Frontal cortex (tissue), 3 donors: ENCODE measurements at regions not wholly inside any gene's neighbourhood (a gene's known extent, or its start where the extent isn't known, plus 50 kb on each side); places are given as distances from the start of the nearest gene placed in this dataset.
"Not testable (repeated sequence)": the region's sequence is repeated elsewhere in the genome, so short reads cannot be mapped to it uniquely, and the experiment has no call there.

Experiments used
- DNase-seq, 2 donors: peaks; one replicate each; pipeline ENCODE4 v3.0.0; 2012; ENCODE audit warnings: low spot score in 2 of 2
- FAIRE-seq: peaks from 2 replicates; lab custom pipeline; 2012; peaks lifted over from hg19 to GRCh38; lab: Jason Lieb, UNC
- donor health status: control.
- donor health status: control.
- donor health status: control.

DNA sequence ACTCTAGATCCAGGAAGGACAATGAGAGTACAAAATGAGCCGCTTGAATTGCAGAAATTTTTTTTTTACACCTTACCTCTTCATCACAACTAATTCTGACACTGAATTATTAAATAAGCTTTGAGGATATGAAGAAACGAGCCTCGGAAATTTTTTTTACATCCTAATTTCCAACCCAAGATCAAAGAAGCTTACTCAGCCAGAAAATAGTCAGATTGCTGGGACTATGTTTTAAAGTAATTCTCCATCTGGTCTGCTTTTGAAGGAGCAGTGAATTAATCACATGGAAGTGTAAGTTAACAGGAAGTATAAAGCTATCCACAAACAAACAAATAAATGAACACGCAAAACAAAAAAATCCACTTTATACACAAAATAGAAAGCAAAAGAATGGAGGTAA lies 437.0 kb upstream of the KCNMB2 start:
- no peak for DNase-seq

DNA sequence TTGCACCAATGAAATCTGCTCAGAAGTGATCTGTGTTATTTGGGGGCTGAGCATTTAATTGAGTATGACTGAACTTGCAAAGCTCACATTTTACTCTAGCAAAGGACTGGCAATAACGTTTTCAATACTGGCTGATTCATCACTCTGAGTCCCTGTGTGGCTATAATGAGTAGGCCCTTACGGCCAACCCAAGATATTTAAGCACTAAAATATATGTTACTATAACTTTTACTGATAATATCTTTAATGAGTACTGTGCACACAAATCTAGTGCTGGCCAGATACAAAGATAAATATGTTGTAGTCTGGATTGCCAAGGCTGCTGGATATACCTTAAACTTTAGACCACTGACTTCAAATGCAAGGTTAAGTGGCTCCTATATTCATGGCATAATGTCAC lies 436.4 kb upstream of the KCNMB2 start:
- DNase-seq (no peak), FAIRE-seq (no peak)

More for the DNA sequence above, 437.0 kb upstream of the KCNMB2 start:
- FAIRE-seq = no peak

DNA sequence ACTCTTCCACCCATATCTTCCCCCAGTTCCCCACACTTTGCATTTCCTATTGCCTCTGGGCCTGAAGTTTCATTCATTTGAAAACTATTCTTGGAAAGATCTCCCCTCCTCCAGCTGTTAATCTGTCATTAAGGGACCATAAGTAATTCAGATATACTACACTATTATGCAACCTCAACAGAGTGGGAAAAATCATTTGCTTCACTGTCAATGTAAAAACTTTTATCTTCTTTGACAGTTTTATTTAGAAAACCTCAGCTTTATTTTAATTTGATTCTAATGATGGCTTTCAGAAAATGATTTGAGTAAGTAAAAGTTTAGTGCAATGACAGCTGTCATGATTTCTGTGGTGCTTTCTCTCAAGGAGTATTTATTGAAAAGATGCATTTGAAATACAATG lies 435.3 kb upstream of the KCNMB2 start:
- no peak for FAIRE-seq

DNA sequence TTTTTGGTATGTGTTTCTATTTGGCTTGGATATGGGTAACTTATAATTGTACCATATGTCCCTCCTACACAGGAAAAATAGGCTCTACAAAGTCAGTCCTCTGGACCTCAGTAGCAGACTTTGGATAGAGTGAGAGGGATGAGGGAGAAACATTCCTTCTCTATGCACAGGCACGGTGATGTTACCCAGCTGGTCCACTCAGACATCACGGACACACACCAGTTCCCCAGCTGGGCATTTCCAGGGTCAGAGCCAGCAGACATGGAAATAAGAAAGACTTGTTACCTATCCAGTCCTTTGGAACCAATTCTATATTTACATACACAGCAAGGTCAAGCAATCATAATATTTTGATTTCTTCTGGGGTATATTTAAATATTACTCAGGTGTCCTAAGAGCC lies 433.1 kb upstream of the KCNMB2 start:
- DNase-seq (no peak), FAIRE-seq (no peak)

More for the DNA sequence above, 435.3 kb upstream of the KCNMB2 start:
- DNase-seq = no peak

DNA sequence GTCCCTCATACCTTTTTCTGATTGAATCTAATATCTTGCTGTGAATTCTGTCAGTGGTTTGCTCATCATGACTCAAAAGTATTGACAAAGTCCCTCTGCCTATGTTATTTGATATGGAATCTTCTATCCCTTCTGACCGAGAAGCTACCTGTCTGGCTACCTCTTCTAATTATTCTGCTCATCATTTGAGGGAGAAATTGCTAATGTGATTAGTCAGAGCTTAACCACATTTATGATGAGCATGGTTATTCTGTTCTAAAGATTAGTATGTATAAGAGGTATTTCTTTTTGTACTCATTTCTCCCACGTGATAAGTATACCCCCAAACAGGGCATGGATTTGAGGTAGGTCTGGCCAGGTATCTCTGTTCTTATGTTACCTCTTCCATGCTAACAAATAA lies 428.4 kb upstream of the KCNMB2 start:
- DNase-seq (no peak), FAIRE-seq (no peak)

DNA sequence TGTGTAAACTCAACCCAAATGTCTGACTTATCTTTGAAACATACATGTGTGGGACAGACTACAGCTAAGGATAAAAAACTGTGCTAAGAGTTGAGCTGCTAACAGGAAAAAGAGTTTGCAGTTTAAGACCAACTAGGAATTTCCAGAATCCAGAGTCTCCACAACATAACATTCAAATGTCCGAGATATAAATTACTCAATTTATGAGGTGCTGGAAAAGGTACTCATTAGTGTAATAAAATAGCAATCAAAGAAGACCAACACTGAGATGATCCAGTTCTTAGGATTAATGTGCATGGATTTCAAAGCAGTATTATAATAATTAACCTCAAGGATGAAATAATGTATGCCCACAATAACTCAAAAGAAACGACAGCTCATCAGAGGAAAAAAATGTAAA lies 426.5 kb upstream of the KCNMB2 start:
- FAIRE-seq (no peak), DNase-seq (no peak)

DNA sequence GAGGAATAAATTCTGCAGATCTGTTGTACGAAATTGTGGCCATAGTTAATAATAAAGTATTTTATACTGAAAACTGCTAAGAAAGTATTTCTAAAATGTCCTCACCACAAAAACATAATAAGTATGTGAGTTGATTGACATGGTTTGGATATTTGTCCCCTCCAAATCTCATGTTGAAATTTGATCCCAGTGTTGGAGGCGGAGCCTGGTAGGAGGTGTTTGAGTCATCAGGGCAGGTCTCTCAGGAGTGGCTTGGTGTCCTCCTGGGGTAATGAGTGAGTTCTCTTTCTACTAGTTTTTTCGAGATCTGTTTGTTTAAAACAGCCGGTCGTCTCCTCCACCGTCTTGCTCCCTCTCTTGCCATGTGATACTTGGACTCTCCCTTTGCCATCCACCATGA lies 424.1 kb upstream of the KCNMB2 start:
- FAIRE-seq (no peak), DNase-seq (no peak)

DNA sequence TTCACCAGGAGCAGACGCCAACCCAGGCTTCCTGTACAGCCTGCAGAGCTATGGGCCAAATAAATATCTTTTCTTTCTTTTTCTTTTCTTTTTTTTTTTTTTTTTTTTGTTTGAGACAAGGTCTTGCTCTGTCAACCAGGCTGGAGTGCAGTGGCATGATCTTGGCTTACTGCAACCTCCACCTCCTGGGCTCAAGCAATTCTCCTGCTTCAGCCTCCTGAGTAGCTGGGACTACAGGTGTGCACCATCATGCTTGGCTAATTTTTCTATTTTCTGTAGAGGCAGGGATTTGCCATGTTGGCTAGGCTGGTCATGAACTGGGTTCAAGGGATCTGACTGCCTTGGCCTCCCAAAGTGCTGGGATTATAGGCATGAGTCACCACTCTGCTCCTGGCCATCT lies 423.7 kb upstream of the KCNMB2 start:
- FAIRE-seq, DNase-seq: not testable (repeated sequence)

DNA sequence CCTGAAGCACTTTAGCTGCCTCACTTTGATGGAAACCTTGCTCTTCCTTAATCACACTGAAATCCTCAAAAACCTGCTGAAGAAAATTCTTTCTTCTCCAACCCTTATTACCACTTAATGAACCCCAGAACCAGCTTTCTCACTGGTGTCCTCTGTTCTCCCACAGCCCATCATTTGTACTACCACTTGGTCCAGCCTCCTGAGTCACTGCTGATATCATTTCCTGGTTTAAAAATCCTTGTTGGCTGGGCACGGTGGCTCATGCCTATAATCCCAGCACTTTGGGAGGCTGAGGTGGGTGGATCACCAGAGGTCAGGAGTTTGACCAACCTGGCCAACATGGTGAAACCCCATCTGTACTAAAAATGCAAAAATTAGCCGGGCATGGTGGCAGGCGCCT lies 418.6 kb upstream of the KCNMB2 start:
- no peak for DNase-seq
- no peak for FAIRE-seq

DNA sequence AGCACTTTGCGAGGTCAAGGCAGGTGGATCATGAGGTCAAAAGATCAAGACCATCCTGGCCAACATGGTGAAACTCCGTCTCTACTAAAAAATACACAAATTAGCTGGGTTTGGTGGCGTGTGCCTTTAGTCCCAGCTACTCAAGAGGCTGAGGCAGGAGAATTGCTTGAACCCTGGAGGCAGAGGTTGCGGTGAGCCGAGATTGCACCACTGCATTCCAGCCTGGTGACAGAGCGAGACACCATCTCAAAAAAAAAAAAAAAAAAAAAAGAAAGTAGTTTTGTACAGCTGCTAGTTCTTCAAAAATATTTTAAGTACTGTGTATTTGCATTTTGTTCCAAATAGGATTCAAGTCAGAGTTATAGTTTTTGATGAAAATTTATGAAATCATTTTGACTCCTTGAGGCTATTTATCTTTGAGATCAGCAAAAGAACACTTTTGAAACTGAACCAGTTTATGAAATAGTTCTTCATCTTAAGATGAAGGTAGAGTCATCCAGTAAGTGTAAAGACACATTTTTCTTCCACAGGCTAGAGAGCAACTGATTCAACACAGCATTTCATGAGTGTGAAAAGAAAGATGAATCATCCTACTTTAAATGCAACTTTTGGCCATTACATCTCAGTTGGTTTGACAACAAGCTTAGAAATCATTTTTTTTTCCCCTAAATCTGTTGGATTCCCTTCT lies 416.5 kb upstream of the KCNMB2 start:
- not testable (repeated sequence) for DNase-seq, FAIRE-seq

DNA sequence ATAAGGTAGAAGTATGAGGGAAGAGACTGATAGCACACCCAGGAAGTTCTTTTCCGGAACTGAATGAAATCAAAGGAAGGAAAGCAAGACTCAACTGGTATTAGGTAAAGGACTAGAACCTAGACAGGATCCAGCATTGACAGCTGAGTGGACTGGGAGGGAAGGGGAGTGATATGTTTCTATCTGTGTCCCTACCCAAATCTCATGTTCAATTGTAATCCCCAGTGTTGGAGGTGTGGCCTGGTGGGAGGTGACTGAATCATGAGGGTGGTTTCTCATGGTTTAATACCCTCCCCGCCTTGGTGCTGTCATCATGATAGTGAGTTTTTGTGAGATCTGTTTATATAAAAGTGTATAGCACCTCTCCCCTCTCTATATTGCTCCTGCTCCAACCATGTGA lies 415.9 kb upstream of the KCNMB2 start:
- DNase-seq = no peak
- FAIRE-seq = no peak

DNA sequence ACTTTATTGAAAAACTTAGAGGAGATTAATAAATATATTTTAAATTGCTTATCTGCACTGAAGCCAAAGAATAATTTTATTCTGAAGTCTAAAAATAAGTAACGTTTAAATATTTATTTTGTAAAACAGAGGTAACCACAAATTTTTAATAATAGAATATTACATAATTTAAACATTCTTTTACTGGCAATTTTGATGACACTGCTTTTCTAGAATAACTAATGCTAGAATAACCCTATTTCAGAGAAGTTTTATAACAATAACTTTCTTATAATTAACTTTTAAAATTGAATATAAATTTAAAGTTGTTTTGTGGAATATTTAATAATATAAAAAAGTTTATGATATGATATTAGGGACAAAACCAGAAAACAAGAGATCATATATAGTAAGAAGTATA lies 409.6 kb upstream of the KCNMB2 start:
- DNase-seq (no peak), FAIRE-seq (no peak)

DNA sequence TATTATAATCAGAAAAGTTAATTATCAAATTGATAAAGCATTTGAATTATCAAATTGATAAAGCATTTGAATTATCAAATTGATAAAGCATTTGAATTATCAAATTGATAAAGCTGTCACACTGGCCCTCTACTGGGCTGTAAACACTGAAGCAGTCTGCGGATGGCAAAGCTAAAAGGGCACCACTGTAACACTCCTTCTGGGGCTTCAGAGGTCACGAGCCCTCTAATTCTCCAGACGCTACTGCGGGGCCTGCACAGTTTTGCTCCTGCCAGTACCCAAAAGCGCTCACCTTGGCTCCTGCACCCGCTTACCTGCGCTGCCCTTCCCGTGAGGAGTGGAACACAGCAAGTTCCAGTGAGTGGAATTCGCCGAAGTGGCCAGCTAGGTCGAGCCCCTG lies 409.0 kb upstream of the KCNMB2 start:
- no peak for DNase-seq
- no peak for FAIRE-seq

DNA sequence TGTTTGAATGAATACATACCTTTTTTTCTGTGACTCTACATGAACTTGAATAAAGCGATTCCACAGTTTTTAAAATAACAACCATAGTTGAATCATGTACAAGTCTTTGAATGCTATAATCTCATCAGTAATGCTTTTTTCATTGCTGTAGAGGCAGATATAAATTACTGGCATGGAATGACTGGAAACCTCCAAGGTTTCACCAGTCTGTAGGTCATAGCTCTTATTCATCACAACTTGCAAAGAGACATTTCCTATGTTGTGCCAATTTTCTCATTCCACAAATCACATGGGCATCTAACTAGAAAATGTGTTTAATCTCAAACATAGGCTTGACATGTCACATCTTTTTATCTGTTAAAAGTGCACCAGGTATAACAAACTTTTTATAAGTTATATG lies 407.1 kb upstream of the KCNMB2 start:
- DNase-seq = no peak
- no peak for FAIRE-seq

DNA sequence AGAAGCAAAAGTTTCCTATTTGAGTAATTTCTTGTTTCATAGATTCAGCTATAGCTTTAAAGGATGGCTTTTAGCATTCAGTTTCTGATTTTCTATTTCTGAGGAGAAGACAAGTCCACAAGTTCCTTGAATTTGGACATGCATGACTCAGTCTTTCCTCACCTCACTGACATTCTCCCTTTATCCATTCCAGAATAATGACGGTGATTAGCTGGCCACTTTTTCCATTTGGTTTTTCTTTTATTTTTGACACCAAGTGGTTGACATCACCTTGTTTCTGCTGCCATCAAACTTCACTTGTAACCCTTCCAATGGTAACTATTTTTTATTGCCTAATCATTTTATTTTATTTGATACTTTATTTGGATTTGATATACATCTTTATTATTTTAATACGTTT lies 404.4 kb upstream of the KCNMB2 start:
- FAIRE-seq (no peak), DNase-seq (no peak)

DNA sequence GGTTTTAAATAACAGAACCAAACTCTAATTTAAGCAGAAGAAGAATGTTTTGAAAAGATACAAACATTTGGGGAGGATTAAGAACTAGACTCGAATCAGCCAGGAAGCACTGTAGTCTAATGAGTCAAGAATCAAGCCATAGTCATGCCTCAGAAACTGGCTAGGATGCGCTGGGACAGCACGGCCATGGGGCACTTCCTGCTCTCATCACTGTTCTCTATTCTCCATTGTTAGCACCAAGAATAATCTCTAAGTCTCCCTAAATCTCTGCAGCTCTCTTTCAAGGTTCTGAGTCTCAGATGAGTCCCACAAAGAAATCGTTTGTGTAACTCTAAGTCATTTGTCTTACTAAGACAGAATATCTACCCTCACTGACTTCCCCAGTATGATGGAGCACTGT lies 399.0 kb upstream of the KCNMB2 start:
- FAIRE-seq (no peak), DNase-seq (no peak)

DNA sequence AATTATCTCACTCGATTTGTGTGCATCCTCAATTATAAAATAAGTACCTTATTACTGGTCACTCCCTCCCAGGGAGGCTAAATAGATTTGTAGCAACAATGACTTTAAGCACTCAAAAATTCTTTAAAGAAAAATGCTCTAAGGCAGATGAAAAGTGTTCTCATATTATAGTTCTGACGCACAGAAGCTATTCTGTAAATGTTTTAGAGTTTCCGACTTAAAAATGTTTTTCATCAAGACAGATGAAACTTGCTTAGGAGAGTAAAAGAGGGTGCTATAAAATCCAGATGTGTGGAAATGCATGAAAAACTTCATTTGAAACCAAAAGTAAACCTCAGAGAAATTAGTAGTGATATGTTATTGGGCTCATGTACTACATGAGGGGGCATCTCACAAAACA lies 398.4 kb upstream of the KCNMB2 start:
- FAIRE-seq (no peak), DNase-seq (no peak)

DNA sequence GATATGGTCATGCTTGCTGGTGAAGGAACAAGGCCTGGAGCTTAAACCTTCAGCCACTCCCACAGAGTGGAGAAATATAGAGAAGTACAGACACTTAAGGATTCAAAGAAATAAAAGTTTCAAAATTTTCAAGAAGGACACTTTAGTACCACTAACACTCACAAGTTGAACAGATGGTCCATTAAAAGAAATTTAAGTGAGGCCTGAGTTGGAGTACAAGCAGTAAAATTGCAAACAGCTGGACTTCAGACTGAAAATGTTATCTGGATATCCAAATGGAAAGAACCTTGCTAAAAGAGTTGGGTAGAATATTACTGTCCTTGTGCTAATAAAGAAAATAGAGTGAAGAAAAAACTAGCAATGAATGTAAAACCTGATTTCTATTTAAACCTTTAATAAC lies 397.1 kb upstream of the KCNMB2 start:
- no peak for DNase-seq
- no peak for FAIRE-seq

DNA sequence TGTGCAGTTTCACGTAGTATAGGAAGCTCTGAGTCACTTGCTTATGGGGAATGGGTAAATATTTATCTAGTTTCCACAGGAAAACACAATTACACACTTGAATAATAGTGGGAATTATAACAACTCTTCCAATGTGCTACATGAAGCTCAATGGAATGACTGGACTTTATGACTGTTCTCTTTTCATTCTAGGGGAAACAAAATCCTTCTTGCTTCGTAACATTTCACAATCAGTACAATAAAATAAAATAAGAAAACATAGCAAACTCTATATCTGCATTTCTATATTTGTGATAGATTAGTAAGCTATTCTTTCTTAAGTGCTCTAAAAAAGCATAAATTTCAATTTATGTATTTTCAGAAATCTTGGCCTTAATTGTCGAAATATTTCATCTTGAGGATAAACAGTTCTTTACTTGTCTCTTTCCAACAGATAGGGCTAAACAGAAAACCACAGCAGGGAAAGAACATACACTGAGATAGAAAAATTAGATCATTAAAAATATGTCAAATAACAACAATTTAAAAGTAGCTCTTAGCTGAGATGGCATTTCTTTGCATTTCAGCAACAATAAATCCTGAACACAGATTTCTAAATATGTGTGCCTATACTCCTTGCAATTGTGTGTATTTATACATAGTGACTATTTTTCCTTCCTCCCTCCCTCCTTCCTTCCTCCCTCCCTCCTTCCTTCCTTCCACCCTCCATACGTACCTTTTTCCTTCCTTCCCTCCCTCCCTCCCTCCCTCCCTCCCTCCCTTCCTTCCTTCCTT lies 395.5 kb upstream of the KCNMB2 start:
- no peak for FAIRE-seq
- DNase-seq = no peak

DNA sequence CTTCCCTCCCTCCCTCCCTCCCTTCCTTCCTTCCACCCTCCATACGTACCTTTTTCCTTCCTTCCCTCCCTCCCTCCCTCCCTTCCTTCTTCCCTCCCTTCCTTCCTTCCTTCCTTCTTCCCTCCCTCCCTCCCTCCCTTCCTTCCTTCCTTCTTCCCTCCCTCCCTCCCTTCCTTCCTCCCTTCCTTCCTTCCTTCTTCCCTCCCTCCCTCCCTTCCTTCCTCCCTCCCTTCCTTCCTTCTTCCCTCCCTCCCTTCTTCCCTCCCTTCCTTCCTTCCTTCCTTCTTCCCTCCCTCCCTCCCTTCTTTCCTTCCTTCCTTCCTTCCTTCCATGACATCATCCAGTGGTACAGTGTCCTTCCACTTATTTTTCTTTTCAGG lies 394.9 kb upstream of the KCNMB2 start:
- FAIRE-seq, DNase-seq: not testable (repeated sequence)

DNA sequence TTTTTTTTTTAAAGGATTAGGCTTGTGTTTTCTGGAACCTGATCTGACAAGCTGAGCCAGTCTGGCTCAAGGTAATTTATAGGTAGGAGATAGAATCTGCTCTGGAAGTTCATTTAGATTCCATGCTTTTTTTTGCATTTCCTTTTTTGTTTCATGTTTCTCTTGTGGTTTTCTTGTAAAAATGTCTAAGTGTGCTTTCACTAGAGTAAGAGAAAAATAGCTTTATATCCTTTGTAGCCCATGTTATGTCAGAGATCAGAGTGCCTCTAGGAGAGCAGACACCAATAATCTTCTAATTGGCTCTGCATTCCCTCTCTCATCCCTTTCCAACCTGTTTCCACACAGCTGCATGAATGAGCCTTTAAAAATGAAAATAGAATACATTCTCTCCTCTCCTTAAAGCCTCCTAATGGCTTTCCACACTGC lies 389.8 kb upstream of the KCNMB2 start:
- no peak for FAIRE-seq

DNA sequence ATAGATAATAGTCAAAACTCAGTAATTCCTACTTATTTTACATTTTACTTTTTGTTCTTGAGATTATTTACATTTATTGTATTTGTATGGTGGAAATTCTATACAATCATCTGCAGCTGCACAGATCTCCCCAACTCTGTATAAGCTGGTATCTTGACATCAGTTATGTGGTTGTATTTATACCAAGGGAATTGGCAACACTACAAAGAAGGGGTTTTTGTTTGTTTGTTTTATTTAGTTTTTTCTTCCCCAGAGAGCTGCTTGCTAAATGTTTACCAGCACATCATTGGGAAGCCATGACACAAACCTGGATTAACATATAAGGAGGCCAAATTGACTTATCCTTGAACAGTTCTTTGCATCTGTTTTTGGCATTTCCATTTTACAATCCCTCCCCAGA lies 389.2 kb upstream of the KCNMB2 start:
- DNase-seq = no peak
- FAIRE-seq = no peak

More for the DNA sequence above, 389.8 kb upstream of the KCNMB2 start:
- DNase-seq = no peak
